Osteoblast (primary cell): ENCODE measurements at regions not wholly inside any gene's neighbourhood (a gene's known extent, or its start where the extent isn't known, plus 50 kb on each side); places are given as distances from the start of the nearest gene placed in this dataset.

Experiments used
- DNase-seq: peaks from one replicate; pipeline ENCODE4 v3.0.0; 2011; ENCODE audit warnings: low spot score, mixed read lengths; ENCODE audit not compliant: insufficient read length; ENCODE audit errors: missing footprints
- H2AFZ ChIP-seq: 2 replicates; pipeline ENCODE4 v1.6.0; 2011; ENCODE audit warnings: mild to moderate bottlenecking, low read length
- H3K27ac ChIP-seq: 2 replicates; pipeline ENCODE4 v1.5.1; 2011; ENCODE audit warnings: mild to moderate bottlenecking, low read depth, low read length, moderate library complexity
- H3K27me3 ChIP-seq: 2 replicates; pipeline ENCODE4 v1.6.0; 2012; ENCODE audit warnings: mild to moderate bottlenecking, control low read depth, inconsistent platforms, low read length, moderate library complexity; ENCODE audit not compliant: insufficient read depth
- H3K36me3 ChIP-seq: 2 replicates; pipeline ENCODE4 v1.5.1; 2011; ENCODE audit warnings: mild to moderate bottlenecking, low read length, control low read depth, moderate library complexity; ENCODE audit not compliant: insufficient read depth
- H3K4me1 ChIP-seq: 2 replicates; pipeline ENCODE4 v1.5.1; 2011; ENCODE audit warnings: mild to moderate bottlenecking, low read length, control low read depth, moderate library complexity; ENCODE audit not compliant: insufficient read depth
- H3K4me2 ChIP-seq: 2 replicates; pipeline ENCODE4 v1.6.0; 2011; ENCODE audit warnings: mild to moderate bottlenecking, low read length; ENCODE audit not compliant: insufficient read depth
- H3K4me3 ChIP-seq: fragments of 200-600 bp; sonication (generic); 3 replicates; pipeline ENCODE4 v1.5.1; 2012; ENCODE audit warnings: mild to moderate bottlenecking, low read length, inconsistent platforms; ENCODE audit not compliant: insufficient read depth
- H3K79me2 ChIP-seq: 2 replicates; pipeline ENCODE4 v1.6.0; 2012; ENCODE audit warnings: mild to moderate bottlenecking, low read length, control low read depth, inconsistent platforms; ENCODE audit not compliant: insufficient read depth
- H3K9me3 ChIP-seq: 2 replicates; pipeline ENCODE4 v1.5.1; 2011; ENCODE audit warnings: low read depth, low read length, control low read depth
- H4K20me1 ChIP-seq: 2 replicates; pipeline ENCODE4 v1.6.0; 2012; ENCODE audit warnings: mild to moderate bottlenecking, low read length, control low read depth; ENCODE audit not compliant: insufficient read depth
- TF ChIP-seq, protein P1 (sequence below): IDR thresholded peaks from 2 replicates; pipeline ENCODE4 v1.5.1; 2011; ENCODE audit warnings: mild to moderate bottlenecking, low read depth, low read length, moderate library complexity; ENCODE audit errors: extremely low read depth

DNA sequence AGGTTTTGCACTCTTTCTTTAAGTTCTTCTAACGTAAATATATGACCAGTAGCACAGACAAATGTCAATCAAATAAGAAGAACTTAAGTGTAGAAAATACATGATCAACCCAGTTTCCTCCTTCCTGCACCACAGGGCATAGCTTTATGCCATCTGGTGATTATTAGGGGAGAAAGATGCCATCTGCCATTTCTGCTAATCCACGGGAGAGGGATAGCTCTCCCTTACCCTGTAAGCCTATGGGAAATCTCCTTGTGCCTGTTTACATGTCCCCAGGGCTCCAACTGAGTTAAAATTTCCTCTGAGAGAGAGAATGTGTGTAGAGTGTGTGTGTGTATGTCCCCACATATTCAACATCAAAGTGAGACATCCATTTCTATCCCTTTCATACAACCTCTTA, 135.9 kb downstream of the RSL24D1 start:
- no peak overlapping the region for H3K27ac ChIP-seq
- no peak for DNase-seq
- H3K4me2 ChIP-seq = no peak overlapping the region
- no peak overlapping the region for H3K4me3 ChIP-seq
- no peaks in the 10 kb centered on the region for H3K79me2 ChIP-seq
- no peaks in the 10 kb centered on the region for H3K9me3 ChIP-seq
- TF ChIP-seq, protein P1, sequence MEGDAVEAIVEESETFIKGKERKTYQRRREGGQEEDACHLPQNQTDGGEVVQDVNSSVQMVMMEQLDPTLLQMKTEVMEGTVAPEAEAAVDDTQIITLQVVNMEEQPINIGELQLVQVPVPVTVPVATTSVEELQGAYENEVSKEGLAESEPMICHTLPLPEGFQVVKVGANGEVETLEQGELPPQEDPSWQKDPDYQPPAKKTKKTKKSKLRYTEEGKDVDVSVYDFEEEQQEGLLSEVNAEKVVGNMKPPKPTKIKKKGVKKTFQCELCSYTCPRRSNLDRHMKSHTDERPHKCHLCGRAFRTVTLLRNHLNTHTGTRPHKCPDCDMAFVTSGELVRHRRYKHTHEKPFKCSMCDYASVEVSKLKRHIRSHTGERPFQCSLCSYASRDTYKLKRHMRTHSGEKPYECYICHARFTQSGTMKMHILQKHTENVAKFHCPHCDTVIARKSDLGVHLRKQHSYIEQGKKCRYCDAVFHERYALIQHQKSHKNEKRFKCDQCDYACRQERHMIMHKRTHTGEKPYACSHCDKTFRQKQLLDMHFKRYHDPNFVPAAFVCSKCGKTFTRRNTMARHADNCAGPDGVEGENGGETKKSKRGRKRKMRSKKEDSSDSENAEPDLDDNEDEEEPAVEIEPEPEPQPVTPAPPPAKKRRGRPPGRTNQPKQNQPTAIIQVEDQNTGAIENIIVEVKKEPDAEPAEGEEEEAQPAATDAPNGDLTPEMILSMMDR = no peak
- no peaks in the 10 kb centered on the region for H3K36me3 ChIP-seq
- no peaks in the 10 kb centered on the region for H4K20me1 ChIP-seq
- no peaks in the 10 kb centered on the region for H3K4me1 ChIP-seq
- H2AFZ ChIP-seq = no peak overlapping the region
- H3K27me3 ChIP-seq = no peaks in the 10 kb centered on the region

DNA sequence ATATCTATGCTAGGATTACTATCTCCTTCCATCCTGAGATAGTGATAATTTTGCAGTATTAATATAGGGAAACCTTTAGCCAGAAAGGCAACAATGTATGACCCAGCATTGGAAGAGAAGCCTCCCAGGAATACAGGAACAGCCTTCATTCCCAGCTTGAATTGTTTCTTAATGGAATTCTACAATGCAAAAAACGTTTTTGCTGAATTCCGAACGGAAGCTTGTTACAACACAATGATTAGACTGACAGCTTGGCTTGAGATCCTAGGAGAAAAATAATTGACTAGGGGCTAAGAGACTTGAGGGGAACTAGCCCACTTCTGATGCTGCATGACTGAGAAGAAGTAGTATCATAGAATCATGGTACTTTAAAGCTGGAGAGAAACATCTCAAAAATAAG, 140.2 kb downstream of the RSL24D1 start:
- no peaks in the 10 kb centered on the region for H3K9me3 ChIP-seq
- no peaks in the 10 kb centered on the region for H3K36me3 ChIP-seq
- no peak overlapping the region for H3K27ac ChIP-seq
- H3K4me3 ChIP-seq = no peak overlapping the region
- DNase-seq = no peak
- H4K20me1 ChIP-seq = no peaks in the 10 kb centered on the region
- no peaks in the 10 kb centered on the region for H3K27me3 ChIP-seq
- no peaks in the 10 kb centered on the region for H3K79me2 ChIP-seq
- TF ChIP-seq, protein P1 = no peak
- H3K4me2 ChIP-seq = no peak overlapping the region
- H2AFZ ChIP-seq = no peak overlapping the region
- H3K4me1 ChIP-seq = no peaks in the 10 kb centered on the region

DNA sequence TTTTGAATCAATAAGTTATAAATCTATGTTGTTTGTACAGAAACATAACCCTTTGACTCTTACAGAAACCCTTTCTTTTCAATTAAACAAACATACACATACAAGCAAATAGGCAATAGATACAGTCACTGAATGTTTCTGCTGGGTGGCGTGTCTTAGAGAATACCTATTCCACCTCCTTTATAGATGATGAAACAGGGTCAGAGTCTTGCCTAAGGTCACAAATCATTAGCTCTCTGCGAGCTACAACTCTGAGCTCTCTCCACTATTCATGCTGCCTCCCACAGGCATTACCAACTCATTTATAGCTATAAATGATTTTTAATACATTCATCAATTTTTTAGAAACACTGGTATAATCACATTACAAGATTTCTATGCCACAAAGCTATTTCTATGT, 152.6 kb downstream of the RSL24D1 start:
- TF ChIP-seq, protein P1 = no peak
- no peak overlapping the region for H3K4me3 ChIP-seq
- no peaks in the 10 kb centered on the region for H3K9me3 ChIP-seq

DNA sequence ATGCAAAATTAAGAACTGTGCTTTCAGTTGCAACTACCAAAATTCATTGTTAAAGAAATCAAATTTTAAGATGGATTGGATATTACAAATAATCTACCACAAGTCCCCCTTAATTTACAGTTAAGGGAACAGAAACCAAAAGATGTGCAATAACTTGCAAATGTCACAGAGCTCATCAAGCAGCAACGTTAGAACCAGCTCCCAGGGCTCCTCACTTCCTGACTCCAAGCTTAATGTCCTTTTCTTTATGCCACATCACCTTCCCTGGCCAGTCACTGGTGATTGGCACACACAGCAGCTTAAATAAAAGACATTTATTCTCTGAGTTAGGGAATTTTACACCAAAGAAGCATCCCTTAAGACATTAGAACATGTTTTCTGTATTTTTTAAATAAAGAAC, 159.7 kb downstream of the RSL24D1 start:
- H3K79me2 ChIP-seq = no peaks in the 10 kb centered on the region
- TF ChIP-seq, protein P1 = no peak
- H3K9me3 ChIP-seq = no peaks in the 10 kb centered on the region
- no peaks in the 10 kb centered on the region for H3K36me3 ChIP-seq
- no peak overlapping the region for H3K4me2 ChIP-seq
- no peaks in the 10 kb centered on the region for H3K27me3 ChIP-seq
- no peak overlapping the region for H3K27ac ChIP-seq
- no peaks in the 10 kb centered on the region for H4K20me1 ChIP-seq
- H2AFZ ChIP-seq = no peak overlapping the region
- H3K4me3 ChIP-seq = no peak overlapping the region
- DNase-seq = no peak
- no peaks in the 10 kb centered on the region for H3K4me1 ChIP-seq

More for the DNA sequence above, 152.6 kb downstream of the RSL24D1 start:
- Histone ChIP-seq H3K79me2 (no peaks in the 10 kb centered on the region), H3K4me2 (no peak overlapping the region), H3K36me3 (no peaks in the 10 kb centered on the region), H4K20me1 (no peaks in the 10 kb centered on the region), H2AFZ (no peak overlapping the region), H3K4me1 (no peaks in the 10 kb centered on the region), H3K27ac (no peak overlapping the region), H3K27me3 (no peaks in the 10 kb centered on the region)
- no peak for DNase-seq
